HG03097 (cell line): ENCODE measurements at regions not wholly inside any gene's neighbourhood (a gene's known extent, or its start where the extent isn't known, plus 50 kb on each side); places are given as distances from the start of the nearest gene placed in this dataset.

Source experiments
- ATAC-seq: cut with Tn5 transposase; IDR thresholded peaks from one replicate; pipeline ENCODE4 v1.9.1; 2021; ENCODE audit not compliant: unreplicated experiment, low FRiP score

GRCh38 chr14:58833634-58834378 is 196.0 kb downstream of the DACT1 start:
- ATAC-seq: no peak

DNA sequence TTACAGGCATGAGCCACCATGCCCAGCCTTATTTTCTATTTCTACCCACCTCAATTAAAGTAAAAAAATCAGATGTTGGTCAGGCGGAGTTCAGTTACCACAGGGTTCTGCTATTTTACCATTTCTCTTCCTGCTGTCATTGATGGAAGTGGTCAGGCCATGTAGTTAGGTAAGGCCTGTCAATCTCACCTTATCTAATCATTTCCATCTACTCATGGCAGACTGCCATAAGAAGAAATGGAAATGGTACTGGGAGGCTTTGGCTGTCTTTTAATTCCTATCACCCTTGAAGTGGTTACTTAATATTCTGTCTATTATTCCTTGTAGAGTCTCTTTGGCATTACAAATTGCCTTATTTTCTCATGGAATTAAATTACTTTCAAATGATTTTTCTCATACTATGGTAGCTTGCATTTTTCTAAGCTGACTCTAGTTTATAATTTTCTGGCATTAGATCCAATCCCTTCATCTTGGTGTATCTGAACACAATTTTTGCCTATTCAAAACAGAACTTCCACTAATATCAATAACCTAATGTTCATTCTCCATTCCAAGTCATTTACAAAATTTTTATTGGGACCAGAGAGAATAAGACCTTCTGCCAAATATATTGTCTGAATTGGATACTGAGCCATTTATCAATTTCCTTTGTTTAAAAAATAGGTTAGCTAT is 198.7 kb downstream of the DACT1 start:
- ATAC-seq: no peak

GRCh38 chr14:58839233-58839632 is 201.5 kb downstream of the DACT1 start:
- no peak for ATAC-seq

DNA sequence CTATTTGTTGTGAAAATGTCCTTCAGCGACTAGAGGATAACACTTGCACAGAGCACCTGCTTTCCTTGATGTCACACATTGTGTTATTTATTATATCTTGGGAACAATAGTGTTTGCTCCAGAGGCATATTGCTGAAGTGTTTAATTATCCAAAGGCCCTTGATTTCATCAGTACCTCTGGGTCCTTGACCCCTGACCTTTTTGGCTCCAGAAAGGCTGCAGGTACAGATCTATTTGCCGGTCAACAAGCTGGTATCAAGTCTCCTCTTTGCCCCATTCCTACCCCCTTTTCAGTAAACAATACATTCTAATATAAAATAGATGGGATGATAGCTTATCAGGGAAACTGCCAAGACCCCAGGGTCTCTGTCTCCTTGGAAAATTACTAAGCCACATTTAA is 206.8 kb downstream of the DACT1 start:
- ATAC-seq: no peak

DNA sequence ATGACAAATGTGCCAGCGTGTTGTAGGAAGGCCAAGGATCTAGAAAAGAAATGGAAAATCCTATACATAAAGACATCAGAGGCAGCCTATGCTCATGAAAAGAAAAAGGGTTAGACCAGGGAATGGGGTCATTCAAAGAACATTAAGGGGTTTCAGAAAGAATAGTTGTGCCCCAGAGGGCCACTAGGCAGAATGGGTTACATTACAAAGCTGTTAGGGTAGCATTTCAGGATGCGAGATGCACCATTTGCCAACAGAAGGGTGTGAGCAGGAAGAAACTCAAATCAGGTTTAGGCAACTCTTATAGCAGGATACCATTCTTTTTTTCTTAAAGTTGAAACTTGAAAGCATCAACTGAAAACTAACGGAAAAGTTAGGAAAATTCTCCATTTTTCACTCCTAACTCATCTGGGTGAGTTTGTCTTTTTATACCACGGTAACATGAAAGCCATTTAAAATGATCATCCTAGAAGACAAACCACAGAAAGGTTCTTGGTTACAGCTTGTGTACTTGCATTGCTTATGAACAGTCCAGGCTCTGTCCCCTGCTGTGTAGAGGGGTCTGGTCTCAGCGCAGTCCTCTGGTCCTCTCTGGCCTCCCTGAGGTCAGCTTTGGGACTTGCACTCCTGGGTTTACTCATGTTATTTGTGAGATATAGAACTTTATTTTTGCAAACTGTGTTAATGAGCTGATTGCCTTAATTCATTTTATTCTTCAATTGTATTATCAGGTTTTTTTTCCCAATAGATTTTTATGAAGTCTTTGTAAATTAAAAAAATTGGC is 209.1 kb downstream of the DACT1 start:
- no peak for ATAC-seq

DNA sequence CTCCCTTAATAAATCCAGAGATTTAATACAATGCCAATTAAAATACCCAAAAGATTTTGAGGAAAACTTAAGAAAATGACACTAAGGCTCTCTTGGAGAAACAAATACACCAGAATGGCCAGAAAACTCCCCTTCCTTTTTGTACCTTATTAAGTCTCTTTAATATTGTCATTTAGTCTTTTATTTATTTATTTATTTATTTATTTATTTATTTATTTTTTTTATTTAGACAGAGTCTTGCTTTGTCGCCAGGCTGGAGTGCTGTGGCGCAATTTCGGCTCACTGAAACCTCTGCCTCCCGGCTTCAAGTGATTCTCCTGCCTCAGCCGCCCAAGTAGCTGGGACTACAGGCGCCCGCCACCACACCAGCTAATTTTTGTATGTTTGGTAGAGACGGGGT is 210.6 kb downstream of the DACT1 start:
- ATAC-seq: no peak

DNA sequence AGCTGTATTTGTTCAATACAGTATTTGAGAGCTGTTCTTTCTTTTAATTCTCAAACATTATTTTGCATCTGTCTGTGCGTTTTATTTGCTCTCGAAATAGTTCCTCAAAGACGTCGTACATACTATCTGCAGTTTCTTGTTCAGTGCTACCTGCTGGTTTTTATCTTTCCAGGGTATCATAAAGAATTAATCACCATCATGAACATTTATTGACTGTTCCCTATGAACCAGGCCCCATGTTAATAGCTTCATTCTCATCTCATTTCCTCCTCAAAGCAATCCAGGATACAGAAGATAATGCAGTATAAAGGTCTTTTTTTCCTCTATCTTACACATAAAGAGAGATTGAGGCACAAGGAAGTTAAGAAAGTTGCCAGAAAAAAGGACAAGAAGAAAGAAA is 211.8 kb downstream of the DACT1 start:
- ATAC-seq: no peak

GRCh38 chr14:58850011-58850410 is 212.2 kb downstream of the DACT1 start:
- ATAC-seq: no peak

- no peak for ATAC-seq
Measured at GRCh38 chr14:58861586-58861985, 223.8 kb downstream of the DACT1 start.

DNA sequence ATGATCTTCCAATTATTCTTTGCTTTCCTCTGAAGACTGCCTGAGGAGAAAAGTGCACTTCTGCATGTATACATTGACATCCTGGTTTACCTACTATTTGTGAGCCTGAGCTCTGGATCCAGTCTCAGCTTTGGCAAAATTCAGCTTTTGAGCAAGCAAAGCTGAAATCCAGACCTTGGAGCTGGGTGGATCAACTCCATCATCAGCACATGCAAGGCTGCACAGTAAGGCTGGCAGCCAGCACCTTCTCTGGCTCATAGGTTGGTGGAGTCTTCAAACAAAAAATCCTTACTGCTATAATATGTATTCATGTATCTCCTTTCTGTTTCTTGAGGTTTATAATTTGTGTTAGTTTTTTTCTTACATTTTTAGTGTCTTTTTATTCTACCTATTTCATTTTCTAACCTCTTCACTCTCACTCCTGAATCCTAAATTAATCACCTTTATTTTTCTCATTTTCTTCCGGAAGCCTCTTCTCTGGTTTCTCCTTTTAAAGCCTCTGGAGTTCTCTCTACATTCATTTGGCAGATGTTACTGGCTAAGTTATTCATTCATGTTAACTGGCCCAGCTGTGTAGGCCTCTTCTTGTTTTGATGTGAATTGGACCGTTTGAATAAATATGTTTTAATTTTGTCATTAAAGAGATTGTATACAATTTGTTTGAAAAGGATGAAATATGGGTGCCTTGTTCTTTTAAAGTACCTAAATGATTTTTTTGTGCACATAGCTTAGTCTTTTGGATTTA is 224.8 kb downstream of the DACT1 start:
- ATAC-seq: no peak

DNA sequence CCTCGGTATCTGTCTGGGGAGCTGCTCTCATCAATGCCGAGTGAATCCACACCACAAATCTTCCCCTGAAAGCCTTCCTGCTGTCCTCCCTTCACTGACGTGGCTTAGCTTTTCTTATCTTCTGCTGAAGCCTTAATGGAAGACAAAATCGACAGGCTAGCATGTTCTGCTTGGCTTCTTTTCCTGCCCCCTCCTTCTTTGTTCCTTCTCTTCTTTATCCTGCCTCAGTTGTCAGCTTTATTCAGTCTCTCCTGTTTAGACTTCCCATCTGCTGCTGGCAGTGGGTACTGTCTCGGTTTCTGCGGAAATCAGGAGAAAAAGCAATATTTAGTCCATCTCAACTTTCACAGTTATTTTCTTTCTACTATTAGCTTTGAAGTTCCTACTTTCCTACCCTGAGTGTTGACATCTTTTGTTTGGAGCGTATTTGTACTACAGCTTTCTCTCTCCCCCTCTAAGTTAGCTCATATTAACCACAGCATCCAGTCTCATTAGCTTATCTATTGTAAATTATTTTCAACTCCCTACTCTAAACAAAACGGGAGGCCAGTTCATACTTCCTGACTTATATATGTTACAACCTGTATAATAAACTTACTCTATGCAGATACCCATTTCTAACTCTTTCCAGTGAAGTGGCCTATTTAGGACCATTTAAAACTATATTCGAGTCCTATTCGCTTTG is 226.0 kb downstream of the DACT1 start:
- no peak for ATAC-seq

- no peak for ATAC-seq
Measured at GRCh38 chr14:58864751-58865513, 227.2 kb downstream of the DACT1 start.

DNA sequence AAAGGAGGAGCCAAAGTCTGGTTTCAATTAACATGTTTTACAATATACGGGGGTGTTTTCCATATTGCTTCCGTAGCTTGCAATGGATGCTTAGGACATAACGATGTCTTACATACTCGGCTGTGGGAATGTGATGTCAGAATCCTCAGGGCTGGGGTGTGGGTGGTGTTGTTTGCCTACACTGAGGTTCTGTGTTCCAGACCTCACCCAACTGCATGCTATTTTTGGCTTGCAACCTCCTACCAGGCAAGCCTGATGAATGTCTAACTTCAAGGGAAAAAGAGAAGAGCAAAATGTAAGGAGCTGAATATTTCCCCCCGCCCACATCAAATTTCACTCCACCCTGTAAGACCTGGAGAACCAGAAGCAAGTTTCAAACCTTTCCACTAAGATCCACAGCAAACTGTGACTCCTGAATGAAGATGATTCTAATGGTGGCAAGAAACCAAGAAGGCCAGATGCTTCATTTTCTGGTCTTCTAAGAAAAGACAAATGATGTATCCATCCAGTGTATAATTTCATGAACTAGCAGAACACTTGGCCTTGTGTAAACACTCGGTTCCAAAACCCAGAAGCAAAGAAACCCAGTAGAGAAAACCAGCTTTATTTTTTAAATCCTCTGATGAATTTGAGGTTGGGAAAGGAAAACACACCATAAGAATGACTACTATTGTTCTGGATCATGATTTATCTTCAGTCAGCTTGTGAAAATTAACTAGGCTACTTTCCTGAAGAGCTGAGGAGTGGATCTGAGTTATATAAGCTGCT is 227.9 kb downstream of the DACT1 start:
- no peak for ATAC-seq

DNA sequence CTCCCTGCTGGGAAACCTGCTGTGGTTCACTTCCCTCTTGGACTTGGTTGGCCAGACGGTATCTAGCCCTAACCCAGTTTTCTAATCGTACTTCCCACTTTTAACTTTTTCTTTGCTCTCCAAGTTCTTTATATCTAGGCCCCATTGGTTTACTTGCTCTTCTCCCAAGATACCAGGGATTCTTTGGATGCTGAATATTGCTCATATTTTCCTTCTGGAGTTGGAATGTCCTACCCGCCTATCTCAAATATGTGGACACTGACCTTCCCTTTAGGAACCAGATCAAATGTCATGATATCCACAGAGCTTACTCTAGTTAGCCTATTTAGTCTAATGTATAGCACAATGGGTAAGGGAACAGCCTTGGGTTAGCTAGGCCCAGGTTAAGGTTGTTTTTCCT is 228.6 kb downstream of the DACT1 start:
- ATAC-seq: no peak

GRCh38 chr14:58870961-58871360 is 233.2 kb downstream of the DACT1 start:
- ATAC-seq: no peak

GRCh38 chr14:58871573-58871972 is 233.8 kb downstream of the DACT1 start:
- no peak for ATAC-seq

GRCh38 chr14:58872061-58872460 is 234.3 kb downstream of the DACT1 start:
- no peak for ATAC-seq

- ATAC-seq: no peak
Measured at GRCh38 chr14:58873228-58873953, 235.6 kb downstream of the DACT1 start.
